Suprapubic skin (tissue), 4 donors: ENCODE measurements at regions not wholly inside any gene's neighbourhood (a gene's known extent, or its start where the extent isn't known, plus 50 kb on each side); places are given as distances from the start of the nearest gene placed in this dataset.

Experiments used
- DNase-seq, 2 donors: peaks; one replicate each; pipeline ENCODE4 v3.0.0-alpha.2; 2019; ENCODE audit warnings: low spot score in 2 of 2
- H3K27ac ChIP-seq: fragments of 200-600 bp; sonication (generic); one replicate; pipeline ENCODE4 v1.5.1; 2019
- H3K27me3 ChIP-seq: fragments of 200-600 bp; sonication (generic); one replicate; pipeline ENCODE4 v1.5.1; 2019
- H3K36me3 ChIP-seq: fragments of 200-600 bp; sonication (generic); one replicate; pipeline ENCODE4 v1.5.1; 2019
- H3K4me1 ChIP-seq: fragments of 200-600 bp; sonication (generic); one replicate; pipeline ENCODE4 v1.5.1; 2019
- H3K4me3 ChIP-seq: fragments of 200-600 bp; sonication (generic); one replicate; pipeline ENCODE4 v1.5.1; 2019; ENCODE audit warnings: mild to moderate bottlenecking
- H3K9me3 ChIP-seq: fragments of 200-600 bp; sonication (generic); one replicate; pipeline ENCODE4 v1.5.1; 2019
- CTCF ChIP-seq, 2 donors: fragments of 200-600 bp in 1 of 2; fragments of 450-650 bp in 1 of 2; sonication (generic) in 1 of 2; IDR thresholded peaks; one replicate each; pipeline ENCODE4 v1.5.1; 2016 to 2019; ENCODE audit warnings: antibody characterized with exemption in 2 of 2, mild to moderate bottlenecking in 1 of 2, moderate library complexity in 1 of 2
- EP300 ChIP-seq: sonication (generic); formaldehyde crosslinking; IDR thresholded peaks from one replicate; pipeline ENCODE4 v1.6.1; 2017; ENCODE audit warnings: antibody characterized with exemption
- POLR2A ChIP-seq, 2 donors: fragments of 450-650 bp; IDR thresholded peaks; one replicate each; pipeline ENCODE4 v1.6.1; 2017; ENCODE audit warnings: antibody characterized with exemption in 2 of 2, mild to moderate bottlenecking in 2 of 2, moderate library complexity in 2 of 2
- POLR2AphosphoS5 ChIP-seq, 3 donors: sonication (generic); formaldehyde crosslinking; IDR thresholded peaks; one replicate each; pipeline ENCODE4 v1.6.1; 2017; ENCODE audit warnings: antibody characterized with exemption in 3 of 3
- whole genome bisulfite sequencing: methylation state at CpG from one replicate; pipeline ENCODE4 v1.1.5; 2018; 5-methylcytosine and 5-hydroxymethylcytosine counted together

DNA sequence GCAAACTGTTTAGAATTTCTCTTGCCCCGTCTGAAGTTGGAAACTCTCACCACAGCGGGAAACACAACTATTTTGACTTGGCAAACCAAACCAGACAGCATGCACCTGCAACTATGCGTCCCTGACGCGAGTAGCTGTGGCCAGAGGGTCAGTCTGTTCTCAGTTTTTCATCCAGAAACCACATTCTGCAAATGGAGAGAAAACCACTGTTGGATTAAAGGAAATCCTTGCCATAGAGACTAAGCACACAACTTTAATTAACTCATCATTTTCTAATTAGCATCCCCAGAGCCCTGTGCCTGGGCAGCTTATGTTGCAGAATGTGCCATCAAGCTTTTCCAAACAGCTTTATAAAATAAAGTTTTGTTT is 415.7 kb upstream of the TCF4 start:
- Histone ChIP-seq H3K36me3 (no peaks in the 10 kb centered on the region), H3K27ac (no peak overlapping the region), H3K4me1 (no peaks in the 10 kb centered on the region), H3K4me3 (no peak overlapping the region), H3K27me3 (no peaks in the 10 kb centered on the region), H3K9me3 (no peaks in the 10 kb centered on the region)
- no peak for DNase-seq
- no peak for TF ChIP-seq POLR2AphosphoS5 (IDR thresholded peaks at IDR 0.05)
- TF ChIP-seq CTCF (IDR thresholded peaks at IDR 0.05) = no peak
- no peak for TF ChIP-seq POLR2A (IDR thresholded peaks at IDR 0.05)
- no peak for TF ChIP-seq EP300
- WGBS = 65% methylated on average over 5 of the region's 5 CpGs

DNA sequence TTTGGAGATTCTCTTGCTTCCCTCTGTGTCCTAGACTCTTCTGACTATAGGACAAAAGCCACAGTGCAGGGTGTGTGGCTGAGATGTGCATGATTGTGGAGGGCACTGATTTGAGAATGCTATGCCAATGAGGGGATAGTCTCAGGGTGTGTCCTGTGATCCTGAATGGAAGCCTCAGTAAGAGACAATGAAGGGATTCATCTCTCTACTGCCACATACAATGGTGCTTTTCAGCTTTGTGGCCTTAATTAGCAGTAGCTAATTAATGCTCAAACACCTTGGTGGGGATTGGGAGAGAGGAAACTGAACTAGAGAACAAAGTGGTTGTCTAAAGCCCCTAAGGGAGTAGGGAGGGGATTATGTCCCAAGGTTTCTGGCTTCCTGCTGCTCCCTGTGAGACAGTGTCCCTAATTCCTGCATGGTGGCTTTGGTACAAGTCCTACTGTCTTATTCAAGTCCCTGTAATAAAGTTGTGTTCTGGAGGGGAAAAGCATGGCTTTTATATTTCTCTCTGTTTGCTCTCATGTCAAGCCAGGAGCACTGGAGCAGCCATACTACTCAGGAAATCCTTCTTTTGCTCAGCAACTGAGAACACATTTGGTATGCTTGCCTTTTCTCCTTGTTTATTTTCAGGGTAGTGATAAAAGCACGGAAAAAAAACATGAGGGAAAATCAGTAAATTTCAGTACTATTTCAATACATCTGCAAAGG is 415.2 kb upstream of the TCF4 start:
- Histone ChIP-seq H3K9me3 (no peaks in the 10 kb centered on the region), H3K27ac (no peak overlapping the region), H3K4me3 (no peak overlapping the region), H3K4me1 (no peaks in the 10 kb centered on the region), H3K27me3 (no peaks in the 10 kb centered on the region), H3K36me3 (no peaks in the 10 kb centered on the region)
- TF ChIP-seq EP300 = no peak
- no peak for TF ChIP-seq POLR2A (IDR thresholded peaks at IDR 0.05)
- no peak for TF ChIP-seq POLR2AphosphoS5 (IDR thresholded peaks at IDR 0.05)
- TF ChIP-seq CTCF (IDR thresholded peaks at IDR 0.05) = no peak
- DNase-seq = no peak
- 71% methylated on average over 1 of the region's 1 CpG for WGBS

- Histone ChIP-seq H3K27me3 (no peaks in the 10 kb centered on the region), H3K4me3 (no peak overlapping the region), H3K9me3 (no peaks in the 10 kb centered on the region), H3K36me3 (no peaks in the 10 kb centered on the region), H3K4me1 (peaks cover 11% of the 10 kb centered on the region), H3K27ac (no peak overlapping the region)
- no peak for DNase-seq
- TF ChIP-seq POLR2AphosphoS5 (IDR thresholded peaks at IDR 0.05) (no peak), EP300 (no peak), CTCF (IDR thresholded peaks at IDR 0.05) (no peak), POLR2A (IDR thresholded peaks at IDR 0.05) (no peak)
- WGBS = 84% methylated on average over 4 of the region's 4 CpGs
These were observed 413.6 kb upstream of the TCF4 start for GRCh38 chr18:56001576-56001975.

DNA sequence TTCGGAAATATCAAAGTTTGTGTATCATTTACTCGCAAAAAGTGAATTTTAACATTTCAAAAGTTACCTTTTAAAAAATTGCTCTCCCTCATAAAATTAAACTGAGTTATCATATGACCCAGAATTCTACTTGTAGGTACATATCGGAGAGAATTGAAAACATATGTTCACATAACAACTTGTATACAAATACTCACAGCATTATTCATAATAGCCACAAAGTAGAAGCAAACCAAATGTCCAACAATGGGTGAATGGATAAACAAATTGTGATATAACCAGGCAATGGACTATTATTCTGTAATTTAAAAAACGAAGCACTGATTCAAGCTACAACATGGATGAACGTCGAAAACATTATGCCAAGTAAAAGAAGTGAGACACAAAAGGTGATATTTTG is 412.0 kb upstream of the TCF4 start:
- peaks cover 11% of the 10 kb centered on the region for H3K4me1 ChIP-seq
- no peak overlapping the region for H3K27ac ChIP-seq
- no peaks in the 10 kb centered on the region for H3K9me3 ChIP-seq
- no peaks in the 10 kb centered on the region for H3K36me3 ChIP-seq
- H3K4me3 ChIP-seq = no peak overlapping the region
- H3K27me3 ChIP-seq = no peaks in the 10 kb centered on the region
- 71% methylated on average over 6 of the region's 6 CpGs for WGBS
- TF ChIP-seq POLR2AphosphoS5 (IDR thresholded peaks at IDR 0.05) (no peak), POLR2A (IDR thresholded peaks at IDR 0.05) (no peak), EP300 (no peak), CTCF (IDR thresholded peaks at IDR 0.05) (no peak)
- no peak for DNase-seq

GRCh38 chr18:55999641-56000040 is 411.6 kb upstream of the TCF4 start:
- no peaks in the 10 kb centered on the region for H3K9me3 ChIP-seq
- H3K27me3 ChIP-seq = no peaks in the 10 kb centered on the region
- H3K4me1 ChIP-seq = peaks cover 11% of the 10 kb centered on the region
- H3K36me3 ChIP-seq = no peaks in the 10 kb centered on the region
- no peak for DNase-seq
- H3K27ac ChIP-seq = no peak overlapping the region
- WGBS = 65% methylated on average over 2 of the region's 2 CpGs
- no peak overlapping the region for H3K4me3 ChIP-seq
- TF ChIP-seq EP300 (no peak), POLR2A (IDR thresholded peaks at IDR 0.05) (no peak), CTCF (IDR thresholded peaks at IDR 0.05) (no peak), POLR2AphosphoS5 (IDR thresholded peaks at IDR 0.05) (no peak)
